Endothelial cell of umbilical vein (primary cell): ENCODE measurements at regions not wholly inside any gene's neighbourhood (a gene's known extent, or its start where the extent isn't known, plus 50 kb on each side); places are given as distances from the start of the nearest gene placed in this dataset.

Experiments used
- BruUV-seq: library from RNA; stranded (reverse); fragments of 400-500 nt; replicated peaks from 2 replicates; lab custom pipeline; 2021; lab: Mats Ljungman, UMichigan
- CTCF ChIA-PET: fragments of 300-600, 350-600 bp; sonication (Branson Sonifier 250); formaldehyde crosslinking; loops from one replicate; lab custom pipeline; 2021; ENCODE audit warnings: antibody characterized with exemption, inconsistent platforms; lab: Charles Lee
- POLR2A ChIA-PET: fragments of 300-600, 350-600 bp; sonication (Branson Sonifier 250); formaldehyde crosslinking; loops from one replicate; lab custom pipeline; 2021; ENCODE audit warnings: antibody characterized with exemption, inconsistent platforms; lab: Charles Lee
- DNase-seq: peaks from one replicate; pipeline ENCODE4 v3.0.0-alpha.2; 2011; ENCODE audit warnings: low read depth, low spot score
- FAIRE-seq: peaks from 2 replicates; lab custom pipeline; 2011; peaks lifted over from hg19 to GRCh38; lab: Jason Lieb, UNC
- H2AFZ ChIP-seq: 2 replicates; pipeline ENCODE4 v1.6.0; 2012; ENCODE audit warnings: low read depth, low read length, control low read depth, inconsistent platforms
- H3K27ac ChIP-seq: 2 replicates; pipeline ENCODE4 v1.5.1; 2011; ENCODE audit warnings: low read depth, mild to moderate bottlenecking, control low read depth, low read length, moderate library complexity; ENCODE audit not compliant: insufficient read depth
- H3K27me3 ChIP-seq, 2 experiments: 2 replicates each; pipeline versions ENCODE4 v1.6.0 to v1.6.1; 2011; ENCODE audit warnings: low read length in 2 of 2, mixed read lengths in 1 of 2; ENCODE audit not compliant: control insufficient read depth in 2 of 2, insufficient read depth in 2 of 2
- H3K36me3 ChIP-seq, 2 experiments: 2 replicates in 1 of 2; 3 replicates in 1 of 2; pipeline ENCODE4 v1.5.1; 2011; ENCODE audit warnings: low read length in 2 of 2, mild to moderate bottlenecking in 1 of 2, moderate library complexity in 1 of 2; ENCODE audit not compliant: control insufficient read depth in 2 of 2, insufficient read depth in 2 of 2; ENCODE audit errors: extremely low read depth in 1 of 2
- H3K4me1 ChIP-seq: 3 replicates; pipeline ENCODE4 v1.5.1; 2011; ENCODE audit warnings: mild to moderate bottlenecking, low read length; ENCODE audit not compliant: control insufficient read depth, insufficient read depth; ENCODE audit errors: extremely low read depth
- H3K4me2 ChIP-seq: 2 replicates; pipeline ENCODE4 v1.6.1; 2011; ENCODE audit warnings: low read length, control low read depth, mixed read lengths; ENCODE audit not compliant: insufficient read depth
- H3K4me3 ChIP-seq, 3 experiments: fragments of 200-600 bp in 1 of 3; sonication (generic), shearing (Covaris generic) in 1 of 3; replicated peaks in 1 of 3; 2 replicates each; pipeline ENCODE4 v1.5.1; 2011 to 2016; ENCODE audit warnings: control low read depth in 3 of 3, low read length in 3 of 3, mild to moderate bottlenecking in 2 of 3, inconsistent platforms in 1 of 3, low read depth in 1 of 3, moderate library complexity in 1 of 3; ENCODE audit not compliant: insufficient read depth in 1 of 3
- H3K79me2 ChIP-seq: 2 replicates; pipeline ENCODE4 v1.6.0; 2012; ENCODE audit warnings: low read length, inconsistent platforms; ENCODE audit not compliant: control insufficient read depth, insufficient read depth
- H3K9ac ChIP-seq: replicated peaks from 2 replicates; pipeline ENCODE3; 2011; ENCODE audit warnings: low read length, control low read depth; ENCODE audit not compliant: insufficient read depth; ENCODE audit errors: extremely low read depth
- H3K9me1 ChIP-seq: replicated peaks from 3 replicates; pipeline ENCODE4 v1.6.0; 2011; ENCODE audit warnings: mild to moderate bottlenecking, low read length; ENCODE audit not compliant: control insufficient read depth, insufficient read depth; ENCODE audit errors: extremely low read depth
- H3K9me3 ChIP-seq: replicated peaks from 2 replicates; pipeline ENCODE4 v1.5.1; 2012; ENCODE audit warnings: low read length, inconsistent platforms; ENCODE audit not compliant: control insufficient read depth, insufficient read depth
- H4K20me1 ChIP-seq: replicated peaks from 2 replicates; pipeline ENCODE3; 2011; ENCODE audit warnings: mild to moderate bottlenecking, low read length; ENCODE audit not compliant: control insufficient read depth, insufficient read depth; ENCODE audit errors: extremely low read depth
- EZH2 ChIP-seq: IDR thresholded peaks from 2 replicates; pipeline ENCODE4 v1.6.1; 2012; ENCODE audit warnings: borderline replicate concordance, low read depth, mild to moderate bottlenecking, moderate library complexity, low read length, inconsistent platforms; ENCODE audit not compliant: severe bottlenecking
- FOS ChIP-seq: IDR thresholded peaks from 2 replicates; pipeline ENCODE4 v1.6.1; 2011; ENCODE audit warnings: mild to moderate bottlenecking, low read length, moderate library complexity, borderline replicate concordance; ENCODE audit not compliant: insufficient read depth
- GATA2 ChIP-seq: IDR thresholded peaks from 2 replicates; pipeline ENCODE4 v1.7.0; 2011; ENCODE audit warnings: low read depth, mild to moderate bottlenecking, moderate library complexity, mixed read lengths, low read length; ENCODE audit not compliant: insufficient read length, insufficient read depth
- JUN ChIP-seq: IDR thresholded peaks from 2 replicates; pipeline ENCODE4 v1.6.1; 2011; ENCODE audit warnings: borderline replicate concordance, low read depth; ENCODE audit not compliant: insufficient read length, insufficient read depth
- MYC ChIP-seq: IDR thresholded peaks from one replicate; pipeline ENCODE4 v1.6.1; 2011; ENCODE audit warnings: mild to moderate bottlenecking, low read depth, low read length
- POLR2A ChIP-seq: IDR thresholded peaks from 2 replicates; pipeline ENCODE4 v1.6.1; 2012; ENCODE audit warnings: low read depth, mild to moderate bottlenecking, control low read depth, low read length
- POLR2AphosphoS5 ChIP-seq: IDR thresholded peaks from 2 replicates; pipeline ENCODE4 v1.6.1; 2012; ENCODE audit warnings: low read depth, mild to moderate bottlenecking, control low read depth, low read length, moderate library complexity; ENCODE audit not compliant: insufficient read depth
- dilution Hi-C: fragments of 300-500 bp; cut with MboI; formaldehyde crosslinking; loops from one replicate; pipeline ENCODE4 v1.15.0; 2019; ENCODE audit warnings: low sequenced_read_pairs; ENCODE audit not compliant: extremely low pct_ligation_motif_present
- intact Hi-C: fragments of 100-400 bp; cut with micrococcal nuclease; formaldehyde crosslinking; loops from one replicate; pipeline ENCODE4 v1.10.0; 2022
- TF ChIP-seq, protein P1 (sequence below): IDR thresholded peaks from 2 replicates; pipeline ENCODE4 v1.6.1; 2011; ENCODE audit not compliant: insufficient read depth, insufficient read length
- TF ChIP-seq, protein P2 (sequence below), 2 donors: IDR thresholded peaks; 1 replicate in 1 of 2; 2 replicates in 1 of 2; pipeline ENCODE4 v1.5.1; 2011; ENCODE audit warnings: low read length in 2 of 2, mild to moderate bottlenecking in 2 of 2, moderate library complexity in 2 of 2, control low read depth in 1 of 2, inconsistent platforms in 1 of 2, low read depth in 1 of 2; ENCODE audit not compliant: insufficient read depth in 1 of 2; ENCODE audit errors: extremely low read depth in 1 of 2

- H3K4me3 ChIP-seq, result no peak overlapping the region
- ChIA-PET POLR2A (no interaction called here), CTCF (no interaction called here)
- H2AFZ ChIP-seq, result no peak overlapping the region
- DNase-seq, result no peak
- H3K9me3 ChIP-seq, result no peaks in the 10 kb centered on the region
- H4K20me1 ChIP-seq, result no peaks in the 10 kb centered on the region
- dilution Hi-C loops (no loop called here), intact Hi-C loops (no loop called here)
- no peaks in the 10 kb centered on the region for H3K36me3 ChIP-seq
- TF ChIP-seq GATA2 (no peak), FOS (no peak), MYC (no peak), POLR2AphosphoS5 (no peak), JUN (no peak), EZH2 (no peak), POLR2A (no peak)
- TF ChIP-seq, protein P1, sequence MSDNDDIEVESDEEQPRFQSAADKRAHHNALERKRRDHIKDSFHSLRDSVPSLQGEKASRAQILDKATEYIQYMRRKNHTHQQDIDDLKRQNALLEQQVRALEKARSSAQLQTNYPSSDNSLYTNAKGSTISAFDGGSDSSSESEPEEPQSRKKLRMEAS, result no peak
- TF ChIP-seq, protein P2, sequence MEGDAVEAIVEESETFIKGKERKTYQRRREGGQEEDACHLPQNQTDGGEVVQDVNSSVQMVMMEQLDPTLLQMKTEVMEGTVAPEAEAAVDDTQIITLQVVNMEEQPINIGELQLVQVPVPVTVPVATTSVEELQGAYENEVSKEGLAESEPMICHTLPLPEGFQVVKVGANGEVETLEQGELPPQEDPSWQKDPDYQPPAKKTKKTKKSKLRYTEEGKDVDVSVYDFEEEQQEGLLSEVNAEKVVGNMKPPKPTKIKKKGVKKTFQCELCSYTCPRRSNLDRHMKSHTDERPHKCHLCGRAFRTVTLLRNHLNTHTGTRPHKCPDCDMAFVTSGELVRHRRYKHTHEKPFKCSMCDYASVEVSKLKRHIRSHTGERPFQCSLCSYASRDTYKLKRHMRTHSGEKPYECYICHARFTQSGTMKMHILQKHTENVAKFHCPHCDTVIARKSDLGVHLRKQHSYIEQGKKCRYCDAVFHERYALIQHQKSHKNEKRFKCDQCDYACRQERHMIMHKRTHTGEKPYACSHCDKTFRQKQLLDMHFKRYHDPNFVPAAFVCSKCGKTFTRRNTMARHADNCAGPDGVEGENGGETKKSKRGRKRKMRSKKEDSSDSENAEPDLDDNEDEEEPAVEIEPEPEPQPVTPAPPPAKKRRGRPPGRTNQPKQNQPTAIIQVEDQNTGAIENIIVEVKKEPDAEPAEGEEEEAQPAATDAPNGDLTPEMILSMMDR (IDR thresholded peaks at IDR 0.05; ENCODE audit: extremely low read depth in 1 of 2, insufficient read depth in 1 of 2, low read depth in 1 of 2, low read length in 2 of 2), result no peak
- H3K4me2 ChIP-seq, result no peak overlapping the region
- H3K27ac ChIP-seq, result no peak overlapping the region
- BruUV-seq, result no TSS peak
- H3K79me2 ChIP-seq, result no peaks in the 10 kb centered on the region
- no peak overlapping the region for H3K9ac ChIP-seq
- FAIRE-seq, result no peak
- H3K9me1 ChIP-seq, result no peaks in the 10 kb centered on the region
- H3K4me1 ChIP-seq, result no peaks in the 10 kb centered on the region
- peaks cover 0 to 2% of the 10 kb centered on the region in 2 experiments for H3K27me3 ChIP-seq
These were observed 97.4 kb downstream of the MIS18A start for GRCh38 chr21:32181457-32181856.
